ENCODE measurements at regions not wholly inside any gene's neighbourhood (a gene's known extent, or its start where the extent isn't known, plus 50 kb on each side); places are given as distances from the start of the nearest gene placed in this dataset.
"Not testable (repeated sequence)": the region's sequence is repeated elsewhere in the genome, so short reads cannot be mapped to it uniquely, and the experiment has no call there.

- H3K79me2 ChIP-seq (ENCODE audit: insufficient read depth) = no peaks in the 10 kb centered on the region
- ChIA-PET POLR2A (no interaction called here), CTCF (no interaction called here)
- no peaks in the 10 kb centered on the region for H4K20me1 ChIP-seq (ENCODE audit: insufficient read depth)
- 4% methylated on average over 1 of the region's 1 CpG for WGBS (ENCODE audit: low lambda C conversion rate)
- no peak overlapping the region for H3K4me3 ChIP-seq (ENCODE audit: low read depth in 2 of 2, low read length in 1 of 2)
- DNase-seq = no peak
- H2AFZ ChIP-seq (ENCODE audit: low read depth) = no peak overlapping the region
- H3F3A ChIP-seq (replicated peaks; ENCODE audit: insufficient read depth) = no peaks in the 10 kb centered on the region
- no peaks in the 10 kb centered on the region for H3K36me3 ChIP-seq (replicated peaks in 1 of 2; ENCODE audit: control insufficient read depth in 1 of 2, insufficient read depth in 2 of 2, low read length in 1 of 2)
- H3K27ac ChIP-seq (ENCODE audit: low read depth in 2 of 2, low read length in 1 of 2) = no peak overlapping the region
- H3K9ac ChIP-seq = no peak overlapping the region
- no peaks in the 10 kb centered on the region for H3K9me2 ChIP-seq
- TF ChIP-seq RXRA (IDR thresholded peaks at IDR 0.05; ENCODE audit: borderline replicate concordance, low read depth) = no peak
- TF ChIP-seq RCOR1 (IDR thresholded peaks at IDR 0.05; ENCODE audit: low read length) = no peak
- TF ChIP-seq, protein P1, sequence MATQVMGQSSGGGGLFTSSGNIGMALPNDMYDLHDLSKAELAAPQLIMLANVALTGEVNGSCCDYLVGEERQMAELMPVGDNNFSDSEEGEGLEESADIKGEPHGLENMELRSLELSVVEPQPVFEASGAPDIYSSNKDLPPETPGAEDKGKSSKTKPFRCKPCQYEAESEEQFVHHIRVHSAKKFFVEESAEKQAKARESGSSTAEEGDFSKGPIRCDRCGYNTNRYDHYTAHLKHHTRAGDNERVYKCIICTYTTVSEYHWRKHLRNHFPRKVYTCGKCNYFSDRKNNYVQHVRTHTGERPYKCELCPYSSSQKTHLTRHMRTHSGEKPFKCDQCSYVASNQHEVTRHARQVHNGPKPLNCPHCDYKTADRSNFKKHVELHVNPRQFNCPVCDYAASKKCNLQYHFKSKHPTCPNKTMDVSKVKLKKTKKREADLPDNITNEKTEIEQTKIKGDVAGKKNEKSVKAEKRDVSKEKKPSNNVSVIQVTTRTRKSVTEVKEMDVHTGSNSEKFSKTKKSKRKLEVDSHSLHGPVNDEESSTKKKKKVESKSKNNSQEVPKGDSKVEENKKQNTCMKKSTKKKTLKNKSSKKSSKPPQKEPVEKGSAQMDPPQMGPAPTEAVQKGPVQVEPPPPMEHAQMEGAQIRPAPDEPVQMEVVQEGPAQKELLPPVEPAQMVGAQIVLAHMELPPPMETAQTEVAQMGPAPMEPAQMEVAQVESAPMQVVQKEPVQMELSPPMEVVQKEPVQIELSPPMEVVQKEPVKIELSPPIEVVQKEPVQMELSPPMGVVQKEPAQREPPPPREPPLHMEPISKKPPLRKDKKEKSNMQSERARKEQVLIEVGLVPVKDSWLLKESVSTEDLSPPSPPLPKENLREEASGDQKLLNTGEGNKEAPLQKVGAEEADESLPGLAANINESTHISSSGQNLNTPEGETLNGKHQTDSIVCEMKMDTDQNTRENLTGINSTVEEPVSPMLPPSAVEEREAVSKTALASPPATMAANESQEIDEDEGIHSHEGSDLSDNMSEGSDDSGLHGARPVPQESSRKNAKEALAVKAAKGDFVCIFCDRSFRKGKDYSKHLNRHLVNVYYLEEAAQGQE (IDR thresholded peaks at IDR 0.05; ENCODE audit: low read depth, low read length) = no peak
- TF ChIP-seq TAF1 (IDR thresholded peaks at IDR 0.05; ENCODE audit: borderline replicate concordance, low read depth, low read length) = no peak
- TF ChIP-seq, protein P2, sequence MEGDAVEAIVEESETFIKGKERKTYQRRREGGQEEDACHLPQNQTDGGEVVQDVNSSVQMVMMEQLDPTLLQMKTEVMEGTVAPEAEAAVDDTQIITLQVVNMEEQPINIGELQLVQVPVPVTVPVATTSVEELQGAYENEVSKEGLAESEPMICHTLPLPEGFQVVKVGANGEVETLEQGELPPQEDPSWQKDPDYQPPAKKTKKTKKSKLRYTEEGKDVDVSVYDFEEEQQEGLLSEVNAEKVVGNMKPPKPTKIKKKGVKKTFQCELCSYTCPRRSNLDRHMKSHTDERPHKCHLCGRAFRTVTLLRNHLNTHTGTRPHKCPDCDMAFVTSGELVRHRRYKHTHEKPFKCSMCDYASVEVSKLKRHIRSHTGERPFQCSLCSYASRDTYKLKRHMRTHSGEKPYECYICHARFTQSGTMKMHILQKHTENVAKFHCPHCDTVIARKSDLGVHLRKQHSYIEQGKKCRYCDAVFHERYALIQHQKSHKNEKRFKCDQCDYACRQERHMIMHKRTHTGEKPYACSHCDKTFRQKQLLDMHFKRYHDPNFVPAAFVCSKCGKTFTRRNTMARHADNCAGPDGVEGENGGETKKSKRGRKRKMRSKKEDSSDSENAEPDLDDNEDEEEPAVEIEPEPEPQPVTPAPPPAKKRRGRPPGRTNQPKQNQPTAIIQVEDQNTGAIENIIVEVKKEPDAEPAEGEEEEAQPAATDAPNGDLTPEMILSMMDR (IDR thresholded peaks at IDR 0.05) = no peak
- no peak for TF ChIP-seq MEF2A (IDR thresholded peaks at IDR 0.05; ENCODE audit: borderline replicate concordance, low read depth)
- TF ChIP-seq POLR2AphosphoS5 (IDR thresholded peaks at IDR 0.05; ENCODE audit: low read depth, low read length) = no peak
- no peak for TF ChIP-seq GABPA (IDR thresholded peaks at IDR 0.05; ENCODE audit: low read depth)
- no peak for TF ChIP-seq SIN3A (IDR thresholded peaks at IDR 0.05; ENCODE audit: borderline replicate concordance, low read depth, low read length)
- no peak for TF ChIP-seq MAX (IDR thresholded peaks at IDR 0.05; ENCODE audit: low read depth)
- TF ChIP-seq, protein P3, sequence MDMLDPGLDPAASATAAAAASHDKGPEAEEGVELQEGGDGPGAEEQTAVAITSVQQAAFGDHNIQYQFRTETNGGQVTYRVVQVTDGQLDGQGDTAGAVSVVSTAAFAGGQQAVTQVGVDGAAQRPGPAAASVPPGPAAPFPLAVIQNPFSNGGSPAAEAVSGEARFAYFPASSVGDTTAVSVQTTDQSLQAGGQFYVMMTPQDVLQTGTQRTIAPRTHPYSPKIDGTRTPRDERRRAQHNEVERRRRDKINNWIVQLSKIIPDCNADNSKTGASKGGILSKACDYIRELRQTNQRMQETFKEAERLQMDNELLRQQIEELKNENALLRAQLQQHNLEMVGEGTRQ (IDR thresholded peaks at IDR 0.05; ENCODE audit: borderline replicate concordance, low read depth, low read length) = no peak
- no peak for TF ChIP-seq NFIC (IDR thresholded peaks at IDR 0.05; ENCODE audit: borderline replicate concordance)
- no peak for TF ChIP-seq FOXJ3 (CRISPR knock-in tag; IDR thresholded peaks at IDR 0.05)
- TF ChIP-seq GATA2 (CRISPR knock-in tag; IDR thresholded peaks at IDR 0.05) = no peak
- no peak for TF ChIP-seq SMC3 (IDR thresholded peaks at IDR 0.05; ENCODE audit: low read depth, low read length)
- H3K9me3 ChIP-seq = no peaks in the 10 kb centered on the region
- peaks cover 20% of the 10 kb centered on the region; the same call in 1 of the 2 replicates for H3K27me3 ChIP-seq (ENCODE audit: insufficient read depth)
- H3K4me2 ChIP-seq = no peak overlapping the region
- H3K4me1 ChIP-seq (ENCODE audit: control insufficient read depth in 1 of 2, insufficient read depth in 2 of 2, low read depth in 1 of 2, low read length in 1 of 2) = no peaks in the 10 kb centered on the region
Observed at GRCh38 chr14:35949920-35950513, 123.9 kb downstream of the BRMS1L start.

DNA sequence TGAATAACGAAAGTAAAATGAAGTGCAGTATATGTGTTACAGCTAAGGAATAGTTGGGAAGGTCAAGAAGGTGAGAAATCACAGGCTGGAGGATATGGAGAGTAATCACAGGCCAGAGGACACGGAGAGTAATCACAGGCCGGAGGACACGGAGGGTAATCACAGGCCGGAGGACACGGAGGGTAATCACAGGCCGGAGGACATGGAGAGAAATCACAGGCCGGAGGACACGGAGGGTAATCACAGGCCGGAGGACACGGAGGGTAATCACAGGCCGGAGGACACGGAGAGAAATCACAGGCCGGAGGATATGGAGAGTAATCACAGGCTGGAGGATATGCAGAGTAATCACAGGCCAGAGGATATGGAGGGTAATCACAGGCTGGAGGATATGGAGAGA, 121.8 kb downstream of the BRMS1L start:
- 48% methylated on average over 14 of the region's 14 CpGs for WGBS (ENCODE audit: low lambda C conversion rate)
- H4K20me1 ChIP-seq (ENCODE audit: insufficient read depth); POLR2A ChIA-PET: not testable (repeated sequence)

More for the DNA sequence above, 121.8 kb downstream of the BRMS1L start:
- H3K9me3 ChIP-seq; H3K9ac ChIP-seq; H3K4me3 ChIP-seq (ENCODE audit: low read depth in 2 of 2, low read length in 1 of 2); H3K36me3 ChIP-seq (replicated peaks in 1 of 2; ENCODE audit: control insufficient read depth in 1 of 2, insufficient read depth in 2 of 2, low read length in 1 of 2); H3F3A ChIP-seq (replicated peaks; ENCODE audit: insufficient read depth); H3K9me2 ChIP-seq; H3K27ac ChIP-seq (ENCODE audit: low read depth in 2 of 2, low read length in 1 of 2); CTCF ChIA-PET; H3K4me2 ChIP-seq; H2AFZ ChIP-seq (ENCODE audit: low read depth); H3K4me1 ChIP-seq (ENCODE audit: control insufficient read depth in 1 of 2, insufficient read depth in 2 of 2, low read depth in 1 of 2, low read length in 1 of 2); DNase-seq; H3K79me2 ChIP-seq (ENCODE audit: insufficient read depth): not testable (repeated sequence)
- peaks cover 21% of the 10 kb centered on the region; the same call in 1 of the 2 replicates for H3K27me3 ChIP-seq (ENCODE audit: insufficient read depth)
